MM.1S (cell line): ENCODE measurements at regions not wholly inside any gene's neighbourhood (a gene's known extent, or its start where the extent isn't known, plus 50 kb on each side); places are given as distances from the start of the nearest gene placed in this dataset.

Experiments used
- EZH2 ChIP-seq: fragments of 300-600 bp; sonication (generic); optimal IDR thresholded peaks from 2 replicates; pipeline ENCODE3; 2017; ENCODE audit warnings: low read depth, mild to moderate bottlenecking, antibody characterized with exemption, low read length, mixed read lengths
- TF ChIP-seq, protein P1 (sequence below): fragments of 300-600 bp; sonication (generic); IDR thresholded peaks from 2 replicates; pipeline ENCODE4 v1.5.1; 2016; ENCODE audit warnings: antibody characterized with exemption, low read length, mixed read lengths

DNA sequence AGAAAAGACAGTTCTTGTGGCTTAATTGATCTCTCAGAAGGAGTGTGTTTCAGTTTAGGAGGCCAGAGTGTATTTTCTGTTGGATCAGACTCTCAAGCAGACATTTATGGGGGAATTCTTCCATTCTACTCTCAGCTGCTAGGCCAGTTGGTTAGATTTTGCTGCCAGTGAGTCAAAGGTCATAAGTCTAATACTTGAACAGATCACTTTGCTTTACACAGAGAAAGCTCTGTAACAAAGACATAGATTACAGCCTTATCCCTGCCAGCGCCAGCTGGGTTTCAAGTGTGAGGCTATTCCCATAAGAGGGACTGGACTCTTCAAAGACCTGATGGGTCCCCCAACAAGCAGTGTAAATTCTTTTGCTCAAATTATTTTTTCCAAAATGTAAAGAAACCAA lies 145.6 kb upstream of the SEMA3C start:
- TF ChIP-seq, protein P1, sequence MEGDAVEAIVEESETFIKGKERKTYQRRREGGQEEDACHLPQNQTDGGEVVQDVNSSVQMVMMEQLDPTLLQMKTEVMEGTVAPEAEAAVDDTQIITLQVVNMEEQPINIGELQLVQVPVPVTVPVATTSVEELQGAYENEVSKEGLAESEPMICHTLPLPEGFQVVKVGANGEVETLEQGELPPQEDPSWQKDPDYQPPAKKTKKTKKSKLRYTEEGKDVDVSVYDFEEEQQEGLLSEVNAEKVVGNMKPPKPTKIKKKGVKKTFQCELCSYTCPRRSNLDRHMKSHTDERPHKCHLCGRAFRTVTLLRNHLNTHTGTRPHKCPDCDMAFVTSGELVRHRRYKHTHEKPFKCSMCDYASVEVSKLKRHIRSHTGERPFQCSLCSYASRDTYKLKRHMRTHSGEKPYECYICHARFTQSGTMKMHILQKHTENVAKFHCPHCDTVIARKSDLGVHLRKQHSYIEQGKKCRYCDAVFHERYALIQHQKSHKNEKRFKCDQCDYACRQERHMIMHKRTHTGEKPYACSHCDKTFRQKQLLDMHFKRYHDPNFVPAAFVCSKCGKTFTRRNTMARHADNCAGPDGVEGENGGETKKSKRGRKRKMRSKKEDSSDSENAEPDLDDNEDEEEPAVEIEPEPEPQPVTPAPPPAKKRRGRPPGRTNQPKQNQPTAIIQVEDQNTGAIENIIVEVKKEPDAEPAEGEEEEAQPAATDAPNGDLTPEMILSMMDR: no peak
- TF ChIP-seq EZH2: no peak
